Fibroblast of lung (primary cell): ENCODE measurements at regions not wholly inside any gene's neighbourhood (a gene's known extent, or its start where the extent isn't known, plus 50 kb on each side); places are given as distances from the start of the nearest gene placed in this dataset.

Source experiments
- DNase-seq, 2 donors: peaks; one replicate each; pipeline versions ENCODE4 v3.0.0 to v3.0.0-alpha.2; 2010; ENCODE audit warnings: low read depth in 2 of 2
- H2AFZ ChIP-seq: 2 replicates; pipeline ENCODE4 v1.5.1; 2012; ENCODE audit warnings: low read length, control low read depth, inconsistent platforms
- H3K27ac ChIP-seq: 2 replicates; pipeline ENCODE4 v1.5.1; 2011; ENCODE audit warnings: low read length, control low read depth; ENCODE audit not compliant: insufficient read depth
- H3K27me3 ChIP-seq: 2 replicates; pipeline ENCODE4 v1.5.1; 2011; ENCODE audit warnings: mild to moderate bottlenecking, low read length; ENCODE audit not compliant: control insufficient read depth, insufficient read depth
- H3K36me3 ChIP-seq: 2 replicates; pipeline ENCODE4 v1.5.1; 2011; ENCODE audit warnings: low read length; ENCODE audit not compliant: control insufficient read depth, insufficient read depth
- H3K4me1 ChIP-seq: 2 replicates; pipeline ENCODE4 v1.5.1; 2011; ENCODE audit warnings: low read length; ENCODE audit not compliant: control insufficient read depth, insufficient read depth; ENCODE audit errors: extremely low read depth
- H3K4me2 ChIP-seq: 2 replicates; pipeline ENCODE4 v1.5.1; 2011; ENCODE audit warnings: low read length, control low read depth; ENCODE audit not compliant: insufficient read depth; ENCODE audit errors: extremely low read depth
- H3K4me3 ChIP-seq, 4 experiments: fragments of 200-600 bp in 1 of 4; sonication (generic) in 1 of 4; replicated peaks in 1 of 4; 2 replicates each; pipeline ENCODE4 v1.5.1; 2011 to 2016; ENCODE audit warnings: low read length in 4 of 4, low read depth in 3 of 4, mild to moderate bottlenecking in 3 of 4, control low read depth in 2 of 4, inconsistent platforms in 1 of 4, mixed read lengths in 1 of 4; ENCODE audit not compliant: insufficient read depth in 1 of 4; ENCODE audit errors: control extremely low read depth in 1 of 4
- H3K79me2 ChIP-seq: 2 replicates; pipeline ENCODE4 v1.5.1; 2012; ENCODE audit warnings: mild to moderate bottlenecking, low read length, inconsistent platforms; ENCODE audit not compliant: control insufficient read depth, insufficient read depth
- H3K9ac ChIP-seq: 2 replicates; pipeline ENCODE4 v1.5.1; 2011; ENCODE audit warnings: mild to moderate bottlenecking, low read length, control low read depth; ENCODE audit not compliant: insufficient read depth
- H3K9me3 ChIP-seq: 2 replicates; pipeline ENCODE4 v1.5.1; 2012; ENCODE audit warnings: low read depth, low read length; ENCODE audit not compliant: control insufficient read depth, insufficient read depth
- H4K20me1 ChIP-seq: 2 replicates; pipeline ENCODE4 v1.5.1; 2011; ENCODE audit warnings: low read length; ENCODE audit not compliant: control insufficient read depth, insufficient read depth; ENCODE audit errors: extremely low read depth
- EZH2 ChIP-seq: IDR thresholded peaks from 2 replicates; pipeline ENCODE4 v1.5.1; 2012; ENCODE audit warnings: low read length, control low read depth, mild to moderate bottlenecking; ENCODE audit errors: missing control alignments
- TF ChIP-seq, protein P1 (sequence below), 2 donors: IDR thresholded peaks in 1 of 2; conservative IDR thresholded peaks in 1 of 2; 1 replicate in 1 of 2; 2 replicates in 1 of 2; pipeline ENCODE4 v1.5.1; 2011 to 2012; ENCODE audit warnings: low read length in 2 of 2, control low read depth in 1 of 2, inconsistent platforms in 1 of 2, low read depth in 1 of 2, mild to moderate bottlenecking in 1 of 2

GRCh38 chr10:111478651-111479050 is 401.8 kb downstream of the ADRA2A start:
- Histone ChIP-seq H2AFZ (no peak overlapping the region), H3K9ac (no peak overlapping the region), H3K4me2 (no peak overlapping the region), H3K27me3 (no peaks in the 10 kb centered on the region), H3K9me3 (no peaks in the 10 kb centered on the region), H4K20me1 (no peaks in the 10 kb centered on the region), H3K27ac (no peak overlapping the region), H3K4me1 (no peaks in the 10 kb centered on the region), H3K36me3 (no peaks in the 10 kb centered on the region), H3K4me3 (no peak overlapping the region), H3K79me2 (no peaks in the 10 kb centered on the region)
- TF ChIP-seq, protein P1, sequence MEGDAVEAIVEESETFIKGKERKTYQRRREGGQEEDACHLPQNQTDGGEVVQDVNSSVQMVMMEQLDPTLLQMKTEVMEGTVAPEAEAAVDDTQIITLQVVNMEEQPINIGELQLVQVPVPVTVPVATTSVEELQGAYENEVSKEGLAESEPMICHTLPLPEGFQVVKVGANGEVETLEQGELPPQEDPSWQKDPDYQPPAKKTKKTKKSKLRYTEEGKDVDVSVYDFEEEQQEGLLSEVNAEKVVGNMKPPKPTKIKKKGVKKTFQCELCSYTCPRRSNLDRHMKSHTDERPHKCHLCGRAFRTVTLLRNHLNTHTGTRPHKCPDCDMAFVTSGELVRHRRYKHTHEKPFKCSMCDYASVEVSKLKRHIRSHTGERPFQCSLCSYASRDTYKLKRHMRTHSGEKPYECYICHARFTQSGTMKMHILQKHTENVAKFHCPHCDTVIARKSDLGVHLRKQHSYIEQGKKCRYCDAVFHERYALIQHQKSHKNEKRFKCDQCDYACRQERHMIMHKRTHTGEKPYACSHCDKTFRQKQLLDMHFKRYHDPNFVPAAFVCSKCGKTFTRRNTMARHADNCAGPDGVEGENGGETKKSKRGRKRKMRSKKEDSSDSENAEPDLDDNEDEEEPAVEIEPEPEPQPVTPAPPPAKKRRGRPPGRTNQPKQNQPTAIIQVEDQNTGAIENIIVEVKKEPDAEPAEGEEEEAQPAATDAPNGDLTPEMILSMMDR (conservative IDR thresholded peaks at IDR 0.05 in 1 of 2, IDR thresholded peaks at IDR 0.05 in 1 of 2; ENCODE audit: low read depth in 1 of 2, low read length in 2 of 2): no peak
- no peak for TF ChIP-seq EZH2
- no peak for DNase-seq

DNA sequence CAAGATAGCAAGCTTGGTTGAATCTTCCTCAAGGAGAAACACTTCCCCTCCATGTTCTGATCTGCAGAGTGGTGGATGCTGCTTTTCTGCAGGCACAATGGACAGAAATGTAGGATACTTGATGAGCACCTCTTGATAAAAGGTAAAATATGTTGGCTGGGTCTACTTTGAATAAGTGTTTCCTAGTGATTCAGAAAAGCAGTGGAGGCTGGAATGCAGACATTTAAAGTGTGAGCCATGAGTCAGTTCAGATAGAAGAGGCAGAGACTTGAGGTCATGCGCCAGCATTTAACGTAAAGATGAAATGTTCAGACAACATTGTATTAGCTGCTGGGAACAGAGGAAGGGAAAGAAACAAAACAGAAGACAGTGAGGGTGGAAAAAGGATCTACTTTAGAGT is 403.1 kb downstream of the ADRA2A start:
- H3K9ac ChIP-seq: no peak overlapping the region

DNA sequence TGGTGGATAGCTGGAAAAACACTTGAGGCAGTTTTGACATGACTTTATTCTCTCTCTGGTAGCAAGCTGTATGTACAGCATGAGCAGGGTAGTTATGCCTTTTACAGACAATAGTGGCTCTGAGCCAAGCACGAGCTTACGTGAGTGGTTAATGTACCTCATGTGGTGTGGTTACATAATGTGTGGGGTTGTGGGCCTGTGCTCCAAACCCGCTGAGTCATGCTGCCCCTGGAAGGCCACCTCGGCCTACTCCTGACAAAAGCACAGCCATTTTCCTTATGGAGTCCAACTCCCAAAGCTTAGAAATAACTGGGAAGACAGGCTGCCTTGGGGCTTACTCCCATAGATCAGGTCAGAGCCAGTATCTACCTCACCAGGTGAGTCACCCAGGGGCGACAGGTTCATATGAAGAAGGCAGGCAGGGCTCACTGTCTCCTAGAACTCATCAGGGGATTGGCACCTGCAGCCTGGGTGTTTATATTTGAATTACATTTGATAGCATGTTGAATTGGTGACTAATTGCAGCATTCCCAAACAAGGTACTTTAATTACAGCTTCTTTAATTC is 404.5 kb downstream of the ADRA2A start:
- no peaks in the 10 kb centered on the region for H3K27me3 ChIP-seq
- no peak overlapping the region for H3K4me2 ChIP-seq
- no peaks in the 10 kb centered on the region for H3K9me3 ChIP-seq
- no peak overlapping the region for H3K9ac ChIP-seq
- TF ChIP-seq, protein P1 (conservative IDR thresholded peaks at IDR 0.05 in 1 of 2, IDR thresholded peaks at IDR 0.05 in 1 of 2; ENCODE audit: low read depth in 1 of 2, low read length in 2 of 2): no peak
- no peak for TF ChIP-seq EZH2
- DNase-seq: peak in 1 of 2 donors; percentile 54
- no peaks in the 10 kb centered on the region for H3K79me2 ChIP-seq
- H2AFZ ChIP-seq: no peak overlapping the region
- no peaks in the 10 kb centered on the region for H3K36me3 ChIP-seq
- no peaks in the 10 kb centered on the region for H4K20me1 ChIP-seq
- no peak overlapping the region for H3K4me3 ChIP-seq
- H3K4me1 ChIP-seq: no peaks in the 10 kb centered on the region
- H3K27ac ChIP-seq: no peak overlapping the region

More for the DNA sequence above, 403.1 kb downstream of the ADRA2A start:
- TF ChIP-seq EZH2: no peak
- TF ChIP-seq, protein P1 (conservative IDR thresholded peaks at IDR 0.05 in 1 of 2, IDR thresholded peaks at IDR 0.05 in 1 of 2; ENCODE audit: low read depth in 1 of 2, low read length in 2 of 2): no peak
- no peaks in the 10 kb centered on the region for H3K9me3 ChIP-seq
- H3K4me3 ChIP-seq: no peak overlapping the region
- H3K4me1 ChIP-seq: no peaks in the 10 kb centered on the region
- DNase-seq: peak in 1 of 2 donors; percentile 72
- H3K36me3 ChIP-seq: no peaks in the 10 kb centered on the region
- no peak overlapping the region for H3K4me2 ChIP-seq
- H2AFZ ChIP-seq: no peak overlapping the region
- no peaks in the 10 kb centered on the region for H3K27me3 ChIP-seq
- H3K79me2 ChIP-seq: no peaks in the 10 kb centered on the region
- no peaks in the 10 kb centered on the region for H4K20me1 ChIP-seq
- no peak overlapping the region for H3K27ac ChIP-seq
